HG03354 (cell line): ENCODE measurements at regions not wholly inside any gene's neighbourhood (a gene's known extent, or its start where the extent isn't known, plus 50 kb on each side); places are given as distances from the start of the nearest gene placed in this dataset.
"Not testable (repeated sequence)": the region's sequence is repeated elsewhere in the genome, so short reads cannot be mapped to it uniquely, and the experiment has no call there.

ENCODE experiments used
- ATAC-seq: cut with Tn5 transposase; IDR thresholded peaks from one replicate; pipeline ENCODE4 v1.9.1; 2021; ENCODE audit warnings: mild to moderate bottlenecking; ENCODE audit not compliant: unreplicated experiment, poor library complexity, severe bottlenecking

GRCh38 chr6:18585032-18585573 lies 198.0 kb downstream of the RNF144B start:
- ATAC-seq = no peak

GRCh38 chr6:18586133-18586532 lies 199.0 kb downstream of the RNF144B start:
- ATAC-seq = no peak

GRCh38 chr6:18595774-18596530 lies 208.8 kb downstream of the RNF144B start:
- ATAC-seq = peak; percentile 89

GRCh38 chr6:18596531-18596835 lies 209.3 kb downstream of the RNF144B start:
- peak; percentile 28 for ATAC-seq

- ATAC-seq = no peak
These were observed 211.6 kb downstream of the RNF144B start for GRCh38 chr6:18598551-18599264.

- ATAC-seq = no peak
These were observed 213.1 kb downstream of the RNF144B start for GRCh38 chr6:18600255-18600654.

- ATAC-seq = no peak
These were observed 214.4 kb downstream of the RNF144B start for GRCh38 chr6:18601516-18602020.

- ATAC-seq = no peak
These were observed 215.8 kb downstream of the RNF144B start for GRCh38 chr6:18602931-18603330.

GRCh38 chr6:18603361-18603760 lies 216.2 kb downstream of the RNF144B start:
- no peak for ATAC-seq

- ATAC-seq = no peak
These were observed 218.7 kb downstream of the RNF144B start for GRCh38 chr6:18605841-18606240.

GRCh38 chr6:18609715-18610114 lies 222.6 kb downstream of the RNF144B start:
- no peak for ATAC-seq

GRCh38 chr6:18613319-18613925 lies 226.3 kb downstream of the RNF144B start:
- ATAC-seq = no peak

- ATAC-seq = no peak
These were observed 242.4 kb downstream of the RNF144B start for GRCh38 chr6:18629571-18629970.

- no peak for ATAC-seq
These were observed 245.7 kb downstream of the RNF144B start for GRCh38 chr6:18632670-18633410.

GRCh38 chr6:18634912-18635311 lies 247.8 kb downstream of the RNF144B start:
- ATAC-seq = no peak

- ATAC-seq = no peak
These were observed 253.0 kb downstream of the RNF144B start for GRCh38 chr6:18640134-18640533.

- ATAC-seq = no peak
These were observed 253.6 kb downstream of the RNF144B start for GRCh38 chr6:18640754-18641153.

- no peak for ATAC-seq
These were observed 267.7 kb downstream of the RNF144B start for GRCh38 chr6:18654821-18655220.

- ATAC-seq = no peak
These were observed 269.4 kb downstream of the RNF144B start for GRCh38 chr6:18656506-18656905.

GRCh38 chr6:18659994-18660393 lies 272.8 kb downstream of the RNF144B start:
- ATAC-seq = not testable (repeated sequence)
